A673 (cell line): ENCODE measurements at regions not wholly inside any gene's neighbourhood (a gene's known extent, or its start where the extent isn't known, plus 50 kb on each side); places are given as distances from the start of the nearest gene placed in this dataset.

ENCODE experiments used
- BruUV-seq: library from RNA; stranded (reverse); fragments of 400-500 nt; replicated peaks from 2 replicates; lab custom pipeline; 2021; lab: Mats Ljungman, UMichigan
- CTCF ChIA-PET: fragments of 300-600 bp; sonication (Branson Sonifier 250); formaldehyde crosslinking; loops from one replicate; lab custom pipeline; 2022; ENCODE audit warnings: antibody characterized with exemption; lab: Charles Lee
- POLR2A ChIA-PET: fragments of 300-600 bp; sonication (Branson Sonifier 250); formaldehyde crosslinking; loops from one replicate; lab custom pipeline; 2022; ENCODE audit warnings: antibody characterized with exemption; ENCODE audit not compliant: low non-redundant PET; lab: Charles Lee
- DNase-seq: peaks from one replicate; pipeline ENCODE4 v3.0.0-alpha.2; 2015; ENCODE audit warnings: low spot score
- H3K27ac ChIP-seq: fragments of 200-600 bp; sonication (generic); 2 replicates; pipeline ENCODE4 v1.5.1; 2016; ENCODE audit warnings: mixed run types, low read depth, mild to moderate bottlenecking, mixed read lengths, antibody characterized with exemption, low read length; ENCODE audit not compliant: poor library complexity, severe bottlenecking
- H3K27me3 ChIP-seq: fragments of 200-600 bp; sonication (generic); replicated peaks from 2 replicates; pipeline ENCODE4 v1.6.1; 2017; ENCODE audit warnings: mixed run types, low read depth, mild to moderate bottlenecking, mixed read lengths, antibody characterized with exemption, low read length; ENCODE audit not compliant: insufficient read depth, poor library complexity
- H3K36me3 ChIP-seq: fragments of 200-600 bp; sonication (generic); 2 replicates; pipeline ENCODE4 v1.6.1; 2016; ENCODE audit warnings: mixed run types, mild to moderate bottlenecking, mixed read lengths, antibody characterized with exemption, low read length; ENCODE audit not compliant: insufficient read depth, poor library complexity, severe bottlenecking
- H3K4me1 ChIP-seq: fragments of 200-600 bp; sonication (generic); 2 replicates; pipeline ENCODE4 v1.6.1; 2017; ENCODE audit warnings: mixed run types, mild to moderate bottlenecking, mixed read lengths, antibody characterized with exemption, low read length; ENCODE audit not compliant: insufficient read depth, poor library complexity, severe bottlenecking
- H3K4me3 ChIP-seq: fragments of 200-600 bp; sonication (generic); 2 replicates; pipeline ENCODE4 v1.5.1; 2016; ENCODE audit warnings: low read depth, mixed run types, mild to moderate bottlenecking, mixed read lengths, low read length; ENCODE audit not compliant: poor library complexity, severe bottlenecking
- H3K9me3 ChIP-seq: fragments of 200-600 bp; sonication (generic); 2 replicates; pipeline ENCODE4 v1.6.1; 2016; ENCODE audit warnings: mixed run types, low read depth, mild to moderate bottlenecking, mixed read lengths, antibody characterized with exemption, low read length; ENCODE audit not compliant: poor library complexity, severe bottlenecking
- CTCF ChIP-seq: fragments of 300-800, 200-600 bp; sonication (generic); conservative IDR thresholded peaks from 2 replicates; pipeline ENCODE4 v1.5.1; 2017; ENCODE audit warnings: low read depth, mild to moderate bottlenecking, antibody characterized with exemption, low read length, moderate library complexity, mixed read lengths
- EZH2 ChIP-seq: fragments of 200-600 bp; sonication (generic); IDR thresholded peaks from 2 replicates; pipeline ENCODE4 v1.6.1; 2017; ENCODE audit warnings: borderline replicate concordance, low read depth, mild to moderate bottlenecking, mixed read lengths, antibody characterized with exemption, low read length; ENCODE audit not compliant: poor library complexity, severe bottlenecking
- intact Hi-C: fragments of 100-400 bp; cut with micrococcal nuclease; formaldehyde crosslinking; loops from one replicate; pipeline ENCODE4 v1.10.0; 2022; ENCODE audit not compliant: unreplicated experiment

- POLR2A ChIA-PET, result no interaction called here
- Histone ChIP-seq H3K36me3 (no peaks in the 10 kb centered on the region), H3K27ac (no peak overlapping the region), H3K4me1 (no peaks in the 10 kb centered on the region), H3K9me3 (no peaks in the 10 kb centered on the region), H3K27me3 (peaks cover 10% of the 10 kb centered on the region), H3K4me3 (no peak overlapping the region)
- intact Hi-C loops, result no loop called here
- CTCF ChIA-PET, result no interaction called here
- TF ChIP-seq EZH2 (no peak), CTCF (no peak)
- no TSS peak for BruUV-seq
- DNase-seq, result no peak
Observed at GRCh38 chr21:38610623-38611251, 112.5 kb upstream of the ERG start.

DNA sequence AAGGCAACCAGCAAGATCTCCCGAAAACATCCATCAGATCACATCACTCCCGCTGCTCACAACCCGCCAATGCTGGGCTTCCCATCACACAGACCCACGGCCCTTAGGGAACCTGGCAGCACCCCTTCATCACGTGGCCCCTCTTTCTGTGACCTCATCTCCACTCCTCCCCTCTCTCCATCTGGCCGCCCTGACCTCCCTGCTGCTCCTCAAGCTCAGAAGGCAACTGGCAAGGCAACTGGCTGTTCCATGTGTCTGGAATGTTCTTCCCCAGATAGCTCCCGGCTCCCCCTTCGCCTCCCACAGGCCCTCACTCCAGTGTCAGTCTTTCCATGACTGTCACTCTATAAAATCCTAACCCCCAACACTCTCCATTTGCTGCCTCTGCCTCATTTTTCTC is 113.0 kb upstream of the ERG start:
- no peaks in the 10 kb centered on the region for H3K9me3 ChIP-seq
- ChIA-PET POLR2A (no interaction called here), CTCF (no interaction called here)
- no peak overlapping the region for H3K27ac ChIP-seq
- H3K27me3 ChIP-seq, result peaks cover 10% of the 10 kb centered on the region
- H3K4me3 ChIP-seq, result no peak overlapping the region
- no TSS peak for BruUV-seq
- no peaks in the 10 kb centered on the region for H3K36me3 ChIP-seq
- no peak for TF ChIP-seq CTCF
- no peak for TF ChIP-seq EZH2
- no peaks in the 10 kb centered on the region for H3K4me1 ChIP-seq
- DNase-seq, result no peak
- intact Hi-C loops, result no loop called here

- CTCF ChIA-PET, result no interaction called here
- no peak for DNase-seq
- TF ChIP-seq CTCF, result no peak
- TF ChIP-seq EZH2, result no peak
- BruUV-seq, result no TSS peak
- Histone ChIP-seq H3K9me3 (no peaks in the 10 kb centered on the region), H3K4me1 (no peaks in the 10 kb centered on the region), H3K27ac (no peak overlapping the region), H3K36me3 (no peaks in the 10 kb centered on the region), H3K27me3 (peaks cover 7% of the 10 kb centered on the region), H3K4me3 (no peak overlapping the region)
- intact Hi-C loops, result no loop called here
- POLR2A ChIA-PET, result no interaction called here
Observed at GRCh38 chr21:38613686-38614085, 115.4 kb upstream of the ERG start.
